D721Med (cell line): ENCODE measurements at regions not wholly inside any gene's neighbourhood (a gene's known extent, or its start where the extent isn't known, plus 50 kb on each side); places are given as distances from the start of the nearest gene placed in this dataset.

Experiments used
- DNase-seq: peaks from one replicate; pipeline ENCODE4 v3.0.0; 2011; ENCODE audit warnings: low spot score; ENCODE audit not compliant: insufficient read length
- FAIRE-seq: peaks from 2 replicates; lab custom pipeline; 2011; peaks lifted over from hg19 to GRCh38; lab: Jason Lieb, UNC
- CTCF ChIP-seq: IDR thresholded peaks from 2 replicates; pipeline ENCODE4 v1.5.1; 2012; ENCODE audit warnings: mild to moderate bottlenecking, control low read depth; ENCODE audit not compliant: insufficient read depth; ENCODE audit errors: missing control alignments

GRCh38 chr13:80058626-80059025 lies 282.3 kb downstream of the SPRY2 start:
- TF ChIP-seq CTCF: no peak
- no peak for FAIRE-seq
- no peak for DNase-seq

- TF ChIP-seq CTCF: no peak
- DNase-seq (no peak), FAIRE-seq (no peak)
Observed at GRCh38 chr13:80055847-80056246, 285.1 kb downstream of the SPRY2 start.

- TF ChIP-seq CTCF: no peak
- DNase-seq: no peak
- no peak for FAIRE-seq
Observed at GRCh38 chr13:80054806-80055205, 286.1 kb downstream of the SPRY2 start.

GRCh38 chr13:80052286-80052685 lies 288.6 kb downstream of the SPRY2 start:
- no peak for DNase-seq
- FAIRE-seq: no peak
- TF ChIP-seq CTCF: no peak

GRCh38 chr13:80050252-80050651 lies 290.7 kb downstream of the SPRY2 start:
- DNase-seq: no peak
- FAIRE-seq: no peak
- no peak for TF ChIP-seq CTCF

- TF ChIP-seq CTCF: no peak
- FAIRE-seq (no peak), DNase-seq (no peak)
Observed at GRCh38 chr13:80048802-80049201, 292.1 kb downstream of the SPRY2 start.

- DNase-seq (no peak), FAIRE-seq (no peak)
Observed at GRCh38 chr13:80048030-80048429, 292.9 kb downstream of the SPRY2 start.

More at GRCh38 chr13:80048030-80048429, 292.9 kb downstream of the SPRY2 start:
- TF ChIP-seq CTCF: no peak
